Astrocyte (in vitro differentiated cells and primary cell): ENCODE measurements at regions not wholly inside any gene's neighbourhood (a gene's known extent, or its start where the extent isn't known, plus 50 kb on each side); places are given as distances from the start of the nearest gene placed in this dataset.
A peak's percentile ranks its signal among the peaks of the same experiment; 100 is the strongest.

Source experiments
- DNase-seq: peaks from one replicate; pipeline ENCODE4 v3.0.0-alpha.2; 2010; ENCODE audit warnings: low read depth
- FAIRE-seq: peaks from 2 replicates; lab custom pipeline; 2011; peaks lifted over from hg19 to GRCh38; lab: Jason Lieb, UNC
- H2AFZ ChIP-seq: 2 replicates; pipeline ENCODE4 v1.6.0; 2012; ENCODE audit warnings: low read depth, low read length, inconsistent platforms
- H3K27ac ChIP-seq: 2 replicates; pipeline ENCODE4 v1.5.1; 2011; ENCODE audit warnings: low read depth, low read length, inconsistent platforms
- H3K27me3 ChIP-seq: 2 replicates; pipeline ENCODE4 v1.6.0; 2011; ENCODE audit warnings: low read length, inconsistent platforms; ENCODE audit not compliant: insufficient read depth
- H3K36me3 ChIP-seq: 2 replicates; pipeline ENCODE4 v1.5.1; 2011; ENCODE audit warnings: low read length, inconsistent platforms; ENCODE audit not compliant: insufficient read depth
- H3K4me1 ChIP-seq: 2 replicates; pipeline ENCODE4 v1.5.1; 2011; ENCODE audit warnings: low read length, inconsistent platforms; ENCODE audit not compliant: insufficient read depth
- H3K4me2 ChIP-seq: 2 replicates; pipeline ENCODE4 v1.6.0; 2012; ENCODE audit warnings: low read length, inconsistent platforms
- H3K4me3 ChIP-seq: 2 replicates; pipeline ENCODE4 v1.5.1; 2011; ENCODE audit warnings: low read depth, mild to moderate bottlenecking, low read length, inconsistent platforms; ENCODE audit not compliant: insufficient read depth
- H3K79me2 ChIP-seq: 2 replicates; pipeline ENCODE4 v1.6.0; 2012; ENCODE audit warnings: mild to moderate bottlenecking, low read length, inconsistent platforms; ENCODE audit not compliant: insufficient read depth
- H3K9ac ChIP-seq: 2 replicates; pipeline ENCODE4 v1.6.0; 2012; ENCODE audit warnings: mild to moderate bottlenecking, low read length, inconsistent platforms
- H3K9me3 ChIP-seq: 2 replicates; pipeline ENCODE4 v1.5.1; 2012; ENCODE audit warnings: low read depth, mild to moderate bottlenecking, low read length, inconsistent platforms; ENCODE audit not compliant: insufficient read depth
- H4K20me1 ChIP-seq: 2 replicates; pipeline ENCODE4 v1.6.0; 2012; ENCODE audit warnings: low read length, inconsistent platforms; ENCODE audit not compliant: insufficient read depth
- H3K27ac Mint-ChIP-seq: one replicate; pipeline ENCODE4 v1.8.0; 2021; ENCODE audit warnings: mild to moderate bottlenecking, mixed read lengths; ENCODE audit not compliant: unreplicated experiment
- H3K27me3 Mint-ChIP-seq: one replicate; pipeline ENCODE4 v1.8.0; 2021; ENCODE audit warnings: low read depth, mixed read lengths; ENCODE audit not compliant: unreplicated experiment
- H3K36me3 Mint-ChIP-seq: one replicate; pipeline ENCODE4 v1.8.0; 2021; ENCODE audit warnings: low read depth, mixed read lengths; ENCODE audit not compliant: unreplicated experiment
- H3K4me1 Mint-ChIP-seq: one replicate; pipeline ENCODE4 v1.8.0; 2021; ENCODE audit warnings: low read depth, mixed read lengths; ENCODE audit not compliant: unreplicated experiment
- H3K4me3 Mint-ChIP-seq: one replicate; pipeline ENCODE4 v1.8.0; 2021; ENCODE audit warnings: mild to moderate bottlenecking, moderate library complexity, mixed read lengths; ENCODE audit not compliant: unreplicated experiment
- H3K9me3 Mint-ChIP-seq: one replicate; pipeline ENCODE4 v1.8.0; 2021; ENCODE audit warnings: mild to moderate bottlenecking, mixed read lengths; ENCODE audit not compliant: unreplicated experiment
- EZH2 ChIP-seq: IDR thresholded peaks from 2 replicates; pipeline ENCODE4 v1.6.1; 2012; ENCODE audit warnings: mild to moderate bottlenecking, low read length, inconsistent platforms; ENCODE audit not compliant: insufficient read depth
- TF ChIP-seq, protein P1 (sequence below): IDR thresholded peaks from 2 replicates; pipeline ENCODE4 v1.5.1; 2011; ENCODE audit warnings: low read depth, mild to moderate bottlenecking, inconsistent platforms, low read length, moderate library complexity; ENCODE audit not compliant: insufficient read depth

DNA sequence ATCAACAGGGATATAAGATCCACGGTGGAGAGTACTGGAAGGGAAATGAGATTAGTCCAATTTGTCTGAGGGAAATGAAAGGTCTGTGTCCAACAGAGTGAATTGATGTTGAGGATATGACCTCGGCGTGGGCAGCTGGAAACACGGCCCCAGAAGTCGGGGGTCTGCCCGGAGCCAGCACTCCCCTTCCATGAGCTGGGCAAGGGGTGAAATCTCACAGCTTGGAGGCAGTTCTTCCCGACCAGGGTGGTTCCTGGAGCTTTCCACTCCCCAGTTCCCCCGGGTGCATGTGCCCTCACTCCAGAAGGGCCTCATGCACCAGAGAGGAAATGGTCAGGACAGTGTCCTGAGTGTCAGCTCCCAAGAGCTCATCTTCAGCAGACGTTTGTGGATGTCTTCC, 264.7 kb upstream of the PPP2R2D start:
- no peak for DNase-seq
- Mint-ChIP-seq H3K36me3 (peaks cover 9% of the 10 kb centered on the region), H3K27me3 (no peaks in the 10 kb centered on the region), H3K4me1 (peaks cover 8% of the 10 kb centered on the region), H3K9me3 (peaks cover 24% of the 10 kb centered on the region), H3K4me3 (no peak overlapping the region), H3K27ac (peak overlapping the region; percentile 64)
- Histone ChIP-seq H3K4me3 (no peak overlapping the region), H3K79me2 (no peaks in the 10 kb centered on the region), H2AFZ (no peak overlapping the region), H3K36me3 (no peaks in the 10 kb centered on the region), H3K9me3 (peaks cover 6% of the 10 kb centered on the region), H3K4me2 (no peak overlapping the region), H3K27ac (no peak overlapping the region), H3K27me3 (no peaks in the 10 kb centered on the region), H3K4me1 (no peaks in the 10 kb centered on the region), H4K20me1 (no peaks in the 10 kb centered on the region), H3K9ac (no peak overlapping the region)
- FAIRE-seq: no peak
- no peak for TF ChIP-seq EZH2
- TF ChIP-seq, protein P1, sequence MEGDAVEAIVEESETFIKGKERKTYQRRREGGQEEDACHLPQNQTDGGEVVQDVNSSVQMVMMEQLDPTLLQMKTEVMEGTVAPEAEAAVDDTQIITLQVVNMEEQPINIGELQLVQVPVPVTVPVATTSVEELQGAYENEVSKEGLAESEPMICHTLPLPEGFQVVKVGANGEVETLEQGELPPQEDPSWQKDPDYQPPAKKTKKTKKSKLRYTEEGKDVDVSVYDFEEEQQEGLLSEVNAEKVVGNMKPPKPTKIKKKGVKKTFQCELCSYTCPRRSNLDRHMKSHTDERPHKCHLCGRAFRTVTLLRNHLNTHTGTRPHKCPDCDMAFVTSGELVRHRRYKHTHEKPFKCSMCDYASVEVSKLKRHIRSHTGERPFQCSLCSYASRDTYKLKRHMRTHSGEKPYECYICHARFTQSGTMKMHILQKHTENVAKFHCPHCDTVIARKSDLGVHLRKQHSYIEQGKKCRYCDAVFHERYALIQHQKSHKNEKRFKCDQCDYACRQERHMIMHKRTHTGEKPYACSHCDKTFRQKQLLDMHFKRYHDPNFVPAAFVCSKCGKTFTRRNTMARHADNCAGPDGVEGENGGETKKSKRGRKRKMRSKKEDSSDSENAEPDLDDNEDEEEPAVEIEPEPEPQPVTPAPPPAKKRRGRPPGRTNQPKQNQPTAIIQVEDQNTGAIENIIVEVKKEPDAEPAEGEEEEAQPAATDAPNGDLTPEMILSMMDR: no peak

DNA sequence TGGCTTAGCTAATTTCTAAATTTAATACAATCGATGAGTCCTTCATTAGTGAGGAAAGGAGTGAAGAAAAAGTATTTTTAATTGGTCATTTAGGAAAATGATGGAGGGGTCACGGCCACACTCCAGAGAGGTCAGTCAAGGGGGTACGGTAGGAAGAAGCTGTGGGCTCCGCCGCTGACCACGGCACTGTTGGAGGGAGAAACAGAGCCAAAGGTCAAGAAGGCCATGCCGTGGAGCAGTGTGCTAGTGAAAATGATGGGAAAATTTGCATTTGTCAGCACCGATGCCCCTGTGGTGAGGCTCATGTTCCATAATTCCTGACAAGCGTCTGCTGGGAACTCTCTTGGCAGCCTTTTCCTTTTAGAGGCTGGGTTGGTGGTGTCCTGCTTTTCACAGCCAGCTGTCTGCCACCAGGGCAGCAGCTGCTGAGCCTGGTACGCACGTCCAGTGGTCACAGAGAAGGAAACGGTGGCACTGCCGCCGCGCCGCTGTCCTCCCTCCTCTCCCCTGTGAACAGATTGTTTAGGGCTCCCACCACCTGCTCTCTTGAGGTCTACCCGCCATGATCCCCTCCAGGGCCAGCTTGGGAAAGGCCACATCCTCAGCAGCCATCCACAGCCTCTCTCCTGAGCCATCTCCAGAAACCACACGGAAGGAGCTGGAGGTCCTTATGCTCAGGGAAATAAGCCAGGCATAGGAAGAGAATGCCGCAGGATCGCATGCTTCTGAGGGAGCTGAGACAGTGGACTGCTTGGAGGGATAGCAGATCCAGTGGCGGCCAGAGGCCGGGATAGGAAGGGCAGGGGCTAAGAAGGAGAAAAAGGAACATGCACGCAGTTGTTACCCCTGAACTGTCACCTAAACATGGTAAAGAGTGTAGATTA, 263.7 kb upstream of the PPP2R2D start:
- H3K4me1 ChIP-seq: no peaks in the 10 kb centered on the region
- H4K20me1 ChIP-seq: no peaks in the 10 kb centered on the region
- no peaks in the 10 kb centered on the region for H3K27me3 ChIP-seq
- H3K4me2 ChIP-seq: no peak overlapping the region
- Mint-ChIP-seq H3K4me3 (no peak overlapping the region), H3K27ac (no peak overlapping the region), H3K4me1 (peaks cover 13% of the 10 kb centered on the region), H3K36me3 (peaks cover 9% of the 10 kb centered on the region), H3K9me3 (peaks cover 24% of the 10 kb centered on the region), H3K27me3 (no peaks in the 10 kb centered on the region)
- H3K79me2 ChIP-seq: no peaks in the 10 kb centered on the region
- H3K27ac ChIP-seq: no peak overlapping the region
- TF ChIP-seq, protein P1: no peak
- TF ChIP-seq EZH2: no peak
- no peaks in the 10 kb centered on the region for H3K36me3 ChIP-seq
- no peak overlapping the region for H3K4me3 ChIP-seq
- no peak for DNase-seq
- no peak for FAIRE-seq
- peaks cover 6% of the 10 kb centered on the region for H3K9me3 ChIP-seq
- no peak overlapping the region for H2AFZ ChIP-seq
- no peak overlapping the region for H3K9ac ChIP-seq
